NCI-H510A (cell line): ENCODE measurements at regions not wholly inside any gene's neighbourhood (a gene's known extent, or its start where the extent isn't known, plus 50 kb on each side); places are given as distances from the start of the nearest gene placed in this dataset.

Source experiments
- DNase-seq: peaks from one replicate; lab custom pipeline; 2025; lab: John Stamatoyannopoulos, UW

DNA sequence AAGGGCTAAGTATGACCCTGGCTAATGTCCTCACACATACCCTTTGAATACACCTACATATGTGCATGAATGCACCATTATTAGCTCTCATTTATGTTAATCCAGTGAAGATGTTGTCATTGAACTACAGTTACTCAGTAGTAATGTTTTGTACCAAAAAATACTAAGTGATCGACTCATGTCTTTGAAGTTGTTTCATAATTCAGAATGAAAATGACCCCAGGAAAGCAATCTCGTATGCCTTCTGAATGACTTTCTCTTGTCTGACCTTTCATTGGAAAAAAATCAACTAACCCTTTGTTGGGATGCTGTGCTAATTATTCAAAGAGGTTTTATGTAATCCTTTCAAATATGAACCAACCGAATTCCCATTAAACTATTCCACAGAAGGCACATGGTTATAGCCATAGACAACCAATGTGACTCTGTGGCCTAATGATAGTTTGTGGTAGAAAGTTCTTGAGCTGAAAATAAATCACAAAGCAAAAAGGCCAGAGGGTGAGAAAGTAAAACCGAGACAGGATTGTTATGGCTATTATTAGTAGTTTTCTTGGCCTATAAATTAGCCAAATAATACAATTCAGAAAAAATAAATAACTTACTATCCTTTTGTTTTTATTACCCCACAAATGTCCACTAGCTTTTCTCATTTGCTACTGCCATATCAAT, 86.8 kb upstream of the STARD13 start:
- no peak for DNase-seq

DNA sequence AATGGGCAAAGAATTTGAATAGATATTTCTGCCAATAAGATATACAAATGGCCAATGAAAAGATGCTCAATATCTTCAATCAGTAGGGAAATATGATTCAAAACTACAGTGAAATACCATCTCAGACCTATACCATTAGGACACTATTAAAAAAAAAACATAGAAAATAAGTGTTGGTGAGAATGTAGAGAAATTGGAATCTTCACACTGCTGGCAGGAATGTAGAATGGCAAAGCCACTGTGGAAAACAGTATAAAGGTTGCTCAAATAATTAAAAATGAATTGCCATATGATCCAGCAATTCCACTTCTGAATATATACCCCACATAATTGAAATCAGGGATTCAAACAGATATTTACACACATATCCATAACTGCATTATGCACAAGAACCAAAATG, 88.1 kb upstream of the STARD13 start:
- no peak for DNase-seq

DNA sequence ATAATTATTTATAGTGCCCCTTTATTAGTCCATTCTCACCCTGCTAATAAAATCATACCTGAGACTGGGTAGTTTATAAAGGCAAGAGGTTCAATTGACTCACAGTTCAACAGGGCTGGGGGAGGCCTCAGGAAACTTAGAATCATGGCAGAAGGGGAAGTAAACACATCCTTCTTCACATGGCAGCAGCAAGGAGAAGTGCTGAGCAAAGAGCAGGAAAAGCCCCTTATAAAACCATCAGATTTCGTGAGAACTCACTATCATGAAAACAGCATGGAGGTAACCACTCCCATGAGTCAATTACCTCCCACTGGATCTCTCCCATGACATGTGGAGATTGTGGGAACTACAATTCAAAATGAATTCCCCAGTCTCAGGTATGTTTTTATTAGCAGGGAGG, 89.9 kb upstream of the STARD13 start:
- no peak for DNase-seq

DNA sequence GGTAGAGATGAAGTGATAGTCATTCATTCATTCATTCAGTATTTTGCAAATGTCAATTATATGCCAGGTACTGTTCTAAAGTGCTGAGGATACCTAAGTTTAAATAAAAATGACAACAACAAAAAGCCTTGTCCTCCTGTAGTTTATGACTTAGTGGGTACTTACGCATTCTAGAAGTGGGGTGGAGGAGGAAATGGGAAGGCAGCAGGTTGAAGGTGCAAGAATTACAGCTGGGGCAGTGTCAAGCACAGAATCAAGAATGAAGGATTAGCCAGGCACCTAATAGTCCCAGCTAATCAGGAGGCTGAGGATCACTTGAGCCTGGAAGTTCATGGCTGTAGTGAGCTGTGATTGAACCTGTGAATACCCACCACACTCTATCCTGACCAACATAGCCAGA, 90.7 kb upstream of the STARD13 start:
- DNase-seq = no peak

DNA sequence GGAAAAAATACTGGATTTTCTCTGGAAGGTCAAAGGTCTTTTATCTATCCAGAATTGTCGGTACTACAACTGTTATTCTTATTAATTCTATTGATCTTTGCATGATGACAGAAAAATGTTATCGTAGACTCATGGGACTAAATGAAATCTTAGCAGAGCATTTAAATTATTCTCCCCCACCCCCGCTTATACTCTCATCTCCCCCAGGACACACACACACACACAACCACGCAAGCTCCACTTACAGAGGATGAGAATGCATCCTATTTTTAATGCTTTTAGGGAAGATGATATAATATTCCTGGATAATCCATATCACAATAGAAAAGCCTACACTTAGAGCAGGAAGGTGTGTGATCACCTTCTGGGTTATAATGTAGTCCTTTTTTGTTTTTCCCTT, 91.9 kb upstream of the STARD13 start:
- DNase-seq = no peak

DNA sequence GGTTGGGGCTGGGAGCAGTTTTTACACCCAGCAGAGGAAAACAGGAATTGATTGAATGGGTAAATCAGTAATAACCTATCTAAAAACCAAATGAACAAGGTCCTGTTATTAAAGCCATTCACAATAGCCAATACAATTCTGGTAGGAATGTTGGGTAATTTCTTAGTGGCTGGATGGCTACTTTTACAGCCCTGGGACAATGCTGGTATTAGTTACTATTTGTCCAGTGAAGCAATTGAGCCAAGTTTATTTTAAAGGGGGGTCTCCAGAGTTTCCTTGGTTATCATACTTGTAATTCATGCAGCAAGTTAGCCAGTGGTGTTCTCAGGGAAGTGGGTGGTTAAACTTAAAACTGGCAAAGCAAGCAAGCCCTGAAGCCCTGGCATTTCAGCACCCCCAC, 92.3 kb upstream of the STARD13 start:
- DNase-seq = no peak

DNA sequence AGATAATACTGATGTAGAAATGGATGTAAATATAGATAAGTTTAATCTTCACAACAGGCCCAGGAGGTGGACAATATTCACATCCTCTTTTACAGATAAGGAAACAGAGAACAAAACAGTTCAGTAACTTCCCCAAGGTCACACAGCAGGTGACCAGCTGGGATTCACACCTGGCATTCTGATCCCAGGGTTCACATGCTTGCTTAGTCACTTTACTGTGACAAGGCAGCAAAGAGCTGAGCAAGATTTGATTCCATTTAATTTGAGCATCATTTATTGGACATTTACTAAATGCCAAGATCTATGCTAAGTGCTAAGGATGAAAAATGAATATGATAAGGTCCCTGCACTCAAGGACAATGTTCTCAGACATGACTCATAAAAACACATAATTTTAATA, 94.1 kb upstream of the STARD13 start:
- no peak for DNase-seq

DNA sequence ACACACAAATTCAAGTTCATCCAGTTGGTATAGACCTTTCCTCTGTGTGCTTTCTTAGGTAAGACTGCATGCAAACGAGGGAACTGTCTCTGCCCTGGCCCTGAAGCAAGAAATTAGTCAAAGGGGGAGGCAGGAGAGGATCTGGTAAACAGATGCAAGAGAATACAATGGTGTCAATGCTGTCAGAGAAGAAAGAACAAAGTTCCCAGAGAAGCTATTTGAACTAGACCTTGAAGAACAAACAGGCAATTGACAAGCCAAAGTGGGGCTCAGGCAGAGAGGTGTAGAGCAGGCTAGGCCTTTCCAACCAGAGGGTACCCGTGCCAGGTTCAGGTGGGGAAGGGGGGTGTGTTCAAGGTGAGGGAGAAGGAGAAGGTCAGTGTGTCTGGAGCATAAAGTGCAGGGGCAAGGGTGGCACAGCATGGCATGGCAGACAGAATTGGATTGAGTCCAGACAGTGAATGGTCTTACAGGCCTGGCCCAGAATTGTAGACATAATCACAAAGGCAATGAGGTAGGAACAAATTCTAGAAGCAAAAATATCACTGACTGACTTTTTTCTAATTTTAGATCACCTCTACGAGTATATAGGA, 95.0 kb upstream of the STARD13 start:
- no peak for DNase-seq

DNA sequence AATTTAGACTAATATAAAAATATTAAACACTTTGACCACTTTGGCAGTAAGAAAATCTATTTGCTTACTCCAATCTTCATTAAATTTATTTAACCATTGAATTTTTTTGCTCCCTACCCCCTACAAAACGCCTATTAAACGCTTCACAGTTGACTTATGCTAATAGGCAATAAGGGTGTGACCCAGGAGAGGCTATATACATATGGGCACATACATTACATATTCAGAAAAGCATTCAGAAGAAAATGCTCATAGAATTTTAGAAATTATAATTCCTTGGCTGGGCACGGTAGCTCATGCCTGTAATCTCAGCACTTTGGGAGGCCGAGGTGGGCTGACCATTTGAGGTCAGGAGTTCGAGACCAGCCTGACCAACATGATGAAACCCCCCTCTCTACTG, 95.6 kb upstream of the STARD13 start:
- DNase-seq = no peak

DNA sequence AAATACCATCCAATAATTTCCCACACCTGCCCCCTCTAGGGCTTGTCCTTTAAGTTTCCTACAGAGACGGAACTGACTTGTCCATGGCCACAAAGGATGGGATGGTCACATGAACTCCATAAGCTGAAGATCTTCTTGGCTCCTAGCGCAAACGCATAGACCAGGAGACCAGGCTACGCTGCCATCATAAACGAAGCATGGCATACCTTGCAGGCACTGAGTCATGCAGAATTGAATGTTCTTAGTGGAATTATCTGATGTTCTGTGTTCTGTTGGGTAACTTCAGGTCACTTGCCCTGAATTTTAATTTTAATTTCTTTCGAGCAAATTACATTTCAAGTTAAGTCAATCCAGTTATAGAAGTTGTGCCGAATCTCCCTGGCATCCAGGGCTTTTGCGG, 96.4 kb upstream of the STARD13 start:
- no peak for DNase-seq

DNA sequence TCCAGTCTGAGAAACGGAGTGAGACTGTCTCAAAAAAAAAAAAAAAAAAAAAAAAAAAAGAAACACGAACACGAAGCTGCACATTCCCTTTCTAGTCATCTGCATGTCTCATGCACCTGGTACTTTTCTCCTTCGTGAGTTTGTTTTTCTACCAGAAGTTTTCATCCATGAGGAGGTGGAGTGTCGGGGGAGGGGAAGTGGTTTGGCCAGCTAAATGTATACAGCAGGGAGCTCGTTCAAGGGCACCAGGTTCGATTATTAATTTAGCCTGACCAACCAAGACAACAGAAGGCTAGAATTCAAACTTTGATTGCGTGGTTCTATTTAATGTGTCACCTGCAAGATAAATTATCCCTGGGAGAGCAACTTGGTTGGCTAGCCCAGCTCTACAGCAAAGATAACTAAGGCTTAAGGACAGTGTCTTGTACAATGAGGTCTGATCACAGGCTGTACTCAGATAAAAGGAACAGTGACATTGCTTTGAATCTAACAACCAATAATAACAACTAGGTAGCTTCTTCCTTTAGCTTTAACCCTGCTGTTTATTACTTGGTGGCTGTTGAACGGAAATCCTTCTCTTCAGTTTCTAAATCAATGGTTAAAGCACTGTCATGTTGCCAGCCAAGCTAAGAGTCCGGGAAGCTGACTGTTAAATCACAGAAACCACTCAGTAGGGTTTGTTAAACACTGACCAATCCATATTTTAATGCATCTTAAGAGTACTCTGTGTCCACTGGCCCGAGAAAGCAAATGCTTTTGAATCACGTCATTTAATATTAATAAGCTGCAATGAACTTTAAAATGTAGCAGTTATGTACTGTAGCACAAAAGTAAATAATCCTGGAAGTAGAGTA, 98.4 kb upstream of the STARD13 start:
- DNase-seq = no peak

DNA sequence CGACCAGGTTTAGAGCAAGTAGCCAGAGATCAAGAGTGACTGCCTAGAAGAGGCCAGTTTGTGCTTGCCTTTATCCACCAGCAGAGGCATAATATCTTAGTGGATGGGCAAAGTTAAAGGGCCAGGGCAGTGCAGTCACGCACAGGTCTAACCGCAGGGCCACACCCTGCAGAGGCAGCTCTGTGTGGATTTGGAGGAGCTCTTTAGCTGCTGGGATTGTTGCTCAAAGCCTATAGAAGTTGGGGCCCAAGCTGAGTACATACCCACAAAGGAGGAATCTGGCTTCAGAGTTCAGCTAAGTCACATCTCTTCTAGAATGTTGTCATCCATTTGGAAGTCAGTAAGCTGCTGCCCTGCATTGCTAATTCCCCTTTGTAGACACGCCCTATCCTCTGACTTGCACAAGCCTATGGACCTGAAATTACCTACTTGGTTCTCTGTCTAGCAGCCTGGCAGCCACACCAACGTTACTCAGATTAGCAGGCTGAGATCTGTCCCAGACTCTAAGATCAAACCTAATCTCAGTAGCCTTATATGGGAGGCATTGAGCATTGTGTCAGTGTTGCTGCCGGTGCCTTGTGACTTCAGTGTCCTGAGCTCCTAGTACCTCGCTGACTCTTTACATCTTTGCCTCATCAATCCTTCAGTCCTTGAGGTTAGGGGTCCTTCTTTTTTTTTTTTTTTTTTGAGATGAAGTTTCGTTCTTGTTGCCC, 102.9 kb upstream of the STARD13 start:
- DNase-seq = no peak

DNA sequence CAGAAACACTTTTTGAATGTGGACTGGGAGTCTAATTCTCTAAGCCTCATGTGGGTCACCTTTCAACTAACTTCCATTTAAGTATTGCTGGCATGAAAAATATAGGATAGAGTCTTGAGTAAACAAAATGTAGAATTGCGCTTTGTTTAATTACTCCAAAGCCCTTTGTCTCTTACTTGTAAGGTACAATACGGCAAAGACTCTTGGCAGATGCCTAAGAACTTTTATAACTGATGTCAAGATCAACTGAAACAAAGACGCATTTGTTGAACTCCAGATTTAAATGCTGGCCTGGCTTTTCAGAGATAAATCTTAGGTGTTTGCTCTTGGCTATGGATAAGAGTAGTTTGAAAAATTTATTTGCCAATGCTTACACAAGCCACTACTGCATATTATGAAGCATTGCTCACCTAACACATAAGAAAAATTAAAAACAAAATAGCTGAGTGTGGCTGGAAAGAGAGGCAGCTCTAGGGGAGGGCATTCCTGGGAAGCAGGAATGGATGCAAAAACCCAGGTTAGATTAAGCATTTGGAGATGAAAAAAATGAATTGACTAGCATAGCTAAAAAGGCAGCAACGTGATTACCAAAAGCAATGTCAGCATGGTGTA, 107.3 kb upstream of the STARD13 start:
- DNase-seq = no peak

DNA sequence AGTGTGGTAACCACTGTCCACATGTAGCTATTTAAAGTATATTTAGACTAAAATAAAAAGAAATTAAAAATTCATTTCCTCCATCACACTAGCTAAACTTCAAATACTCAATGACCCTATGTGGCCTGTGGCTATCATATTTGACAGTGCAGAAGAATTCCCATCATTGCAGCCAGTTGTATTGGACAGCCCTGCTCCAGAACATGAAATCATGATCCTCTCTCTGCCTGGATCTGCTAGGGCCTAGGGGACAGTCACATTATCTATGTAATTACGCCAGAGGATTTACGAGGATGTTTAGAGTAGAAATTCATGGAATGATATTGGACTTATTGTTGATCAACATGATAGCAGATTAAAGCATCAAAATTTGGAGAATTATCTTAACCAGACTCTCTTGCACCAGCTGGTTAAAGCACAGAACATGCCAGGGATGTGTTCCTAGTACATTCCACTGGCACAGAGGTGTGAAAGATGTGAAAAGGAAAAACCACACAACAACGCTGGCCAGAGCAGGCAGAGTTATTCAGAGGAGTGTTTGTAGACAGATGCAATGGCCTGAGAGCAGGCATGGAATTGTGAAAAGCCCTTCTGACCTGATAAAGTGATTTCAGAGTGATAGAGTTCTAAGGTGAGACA, 108.9 kb upstream of the STARD13 start:
- no peak for DNase-seq

DNA sequence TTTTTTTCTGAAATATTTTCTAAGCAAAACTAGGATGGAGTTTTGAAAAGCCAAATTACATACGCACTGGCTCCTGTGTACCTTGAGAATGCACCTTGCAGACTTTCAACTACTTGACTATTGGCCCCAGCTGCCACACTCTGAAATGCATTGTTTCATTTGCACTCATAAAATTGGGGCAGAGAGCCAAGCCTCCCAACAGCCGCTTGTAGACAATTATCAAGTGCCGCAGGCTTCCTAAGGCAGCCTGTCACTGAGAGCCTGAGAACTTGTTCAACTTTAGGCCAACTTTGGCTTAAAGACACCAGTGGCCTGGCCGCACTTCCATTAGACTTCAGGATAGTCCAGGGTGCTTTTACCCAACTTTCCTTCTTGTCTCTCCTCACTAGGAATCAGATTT, 115.7 kb upstream of the STARD13 start:
- DNase-seq = no peak

DNA sequence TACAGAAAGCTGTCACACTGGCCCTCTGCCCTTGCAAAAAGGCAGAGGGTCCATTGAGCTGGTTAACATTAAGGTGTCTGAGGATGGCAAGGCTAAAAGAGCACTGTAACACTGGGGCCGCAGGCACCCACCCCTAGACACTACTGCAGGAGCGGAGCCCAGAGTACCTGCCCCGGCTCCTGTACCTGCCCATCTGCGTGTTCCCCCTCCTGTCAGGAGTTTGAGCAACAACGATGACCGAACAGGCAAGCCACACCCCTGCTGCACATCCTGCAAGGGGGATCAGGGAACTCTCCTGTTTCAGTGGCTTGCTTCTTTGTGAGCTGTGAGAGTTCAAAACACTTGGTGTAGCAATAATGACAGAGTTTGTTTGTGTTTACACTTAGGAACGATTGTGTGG, 117.4 kb upstream of the STARD13 start:
- DNase-seq = no peak

DNA sequence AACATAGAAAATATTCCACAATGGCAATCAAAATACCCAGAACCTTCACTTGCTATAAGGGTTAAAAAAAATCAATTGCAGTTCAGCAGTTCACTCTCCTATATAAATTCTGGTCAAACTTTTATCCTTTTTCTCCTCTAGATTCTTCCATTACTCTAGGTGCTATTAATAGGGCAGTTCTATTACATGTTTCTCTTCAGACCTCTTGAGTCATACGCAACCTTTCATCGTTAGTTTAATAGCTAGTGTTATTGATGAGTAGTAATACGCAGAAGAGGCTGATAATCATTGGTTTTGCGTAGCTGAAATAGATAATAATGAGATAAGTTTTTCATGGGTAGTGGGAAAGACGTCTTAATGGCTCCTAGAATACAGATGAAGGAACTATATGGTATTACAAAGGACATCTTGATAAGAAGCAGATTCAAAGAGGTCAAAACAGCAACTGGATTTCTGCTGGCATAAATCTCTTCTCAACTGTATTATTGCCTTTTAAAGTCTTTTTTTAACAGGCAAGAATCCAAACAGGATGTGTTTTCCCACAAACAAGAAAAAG, 118.3 kb upstream of the STARD13 start:
- DNase-seq = no peak

DNA sequence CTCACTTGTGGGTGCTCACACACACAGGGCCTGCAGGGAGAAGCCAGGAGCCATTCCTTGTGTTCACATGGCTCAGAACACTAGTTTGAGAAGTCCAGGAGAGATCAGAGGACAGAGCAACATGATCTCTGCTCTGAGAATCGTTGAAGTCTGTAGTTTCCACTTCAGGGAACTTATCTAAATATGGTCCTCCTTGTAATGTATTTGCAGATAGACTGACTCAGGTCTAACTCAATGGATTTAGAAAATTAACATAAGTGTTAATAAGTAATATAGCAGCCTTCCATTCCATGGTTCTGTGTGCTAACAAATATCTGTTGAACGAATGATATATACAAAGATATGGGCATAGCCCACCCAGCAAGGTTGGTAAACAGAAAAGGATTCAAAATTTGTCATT, 119.8 kb upstream of the STARD13 start:
- DNase-seq = no peak

DNA sequence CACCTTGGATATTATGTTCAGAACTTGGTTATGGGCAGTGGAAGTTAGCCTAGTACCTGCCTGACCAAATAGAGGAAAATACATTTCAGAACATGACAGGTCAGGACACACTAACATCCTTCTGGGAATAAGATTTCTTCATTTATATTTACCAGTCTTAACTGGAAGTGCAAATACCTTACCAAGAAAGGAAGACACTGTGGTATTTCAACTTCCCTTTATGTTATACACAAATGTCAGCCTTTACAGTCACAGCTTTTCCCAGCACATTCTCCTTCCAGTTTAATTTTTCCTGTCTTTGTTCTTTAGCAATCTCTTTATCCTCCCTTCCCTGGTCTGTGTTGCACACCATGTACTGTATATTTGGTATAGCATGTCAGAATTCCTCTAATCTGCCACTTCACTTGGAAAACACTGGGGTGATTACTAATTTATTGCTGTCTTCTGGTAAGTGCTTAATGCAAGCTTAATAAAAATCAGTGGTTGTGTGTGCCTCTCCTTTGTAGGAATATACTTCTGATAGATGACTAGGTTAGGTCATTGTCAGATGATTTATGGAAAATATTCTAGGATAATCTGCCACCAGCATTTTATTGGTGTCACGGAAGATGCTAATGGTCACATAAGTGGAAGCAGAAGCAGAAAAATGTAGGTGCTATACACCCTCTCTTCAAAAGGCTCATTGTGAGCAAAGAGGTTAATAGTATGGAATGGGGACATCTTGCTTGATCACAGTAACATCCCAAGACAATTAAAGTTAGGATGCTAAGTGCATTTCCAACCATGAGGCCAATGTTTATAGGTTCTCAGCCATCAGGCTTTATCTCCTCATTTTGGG, 124.3 kb upstream of the STARD13 start:
- no peak for DNase-seq

DNA sequence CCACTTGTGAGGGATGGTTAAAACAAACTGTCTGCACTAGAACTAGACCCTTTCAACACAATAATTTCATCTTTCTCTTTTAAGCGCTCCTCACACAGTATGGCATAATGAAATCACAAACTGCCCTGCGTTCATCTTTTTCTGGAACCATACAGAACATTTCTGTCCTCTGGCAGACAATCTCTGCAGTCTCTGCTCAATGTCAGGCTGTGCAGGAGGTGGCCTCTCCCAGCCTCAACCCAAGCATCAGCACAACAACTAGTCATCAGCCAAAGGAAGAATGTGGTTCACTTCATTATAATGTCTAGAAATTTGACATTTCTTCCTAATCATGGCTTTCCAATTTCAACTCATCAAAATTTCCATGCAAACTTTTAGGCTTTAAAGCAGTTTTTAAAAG, 125.1 kb upstream of the STARD13 start:
- DNase-seq = no peak

DNA sequence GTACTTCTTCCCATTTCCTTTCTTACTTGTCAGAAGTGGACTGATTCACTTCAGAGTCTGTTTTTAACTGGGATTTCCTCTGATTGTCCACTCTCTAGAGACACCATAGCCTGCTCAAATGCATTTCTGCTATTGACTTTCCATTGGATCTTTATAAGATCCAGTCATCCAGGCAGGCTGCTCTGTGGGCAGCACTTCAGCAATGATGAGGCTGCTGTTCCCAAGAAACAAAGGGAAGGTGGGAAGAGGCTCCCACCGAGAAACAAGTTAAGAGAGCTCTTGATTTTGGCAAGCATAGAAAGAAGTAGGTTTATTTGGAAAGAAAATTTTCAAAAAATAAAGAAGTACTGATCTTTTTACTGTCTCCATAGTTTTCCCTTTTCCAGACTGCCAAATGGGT, 125.8 kb upstream of the STARD13 start:
- no peak for DNase-seq
